SU-DHL-6 (cell line): ENCODE measurements at regions not wholly inside any gene's neighbourhood (a gene's known extent, or its start where the extent isn't known, plus 50 kb on each side); places are given as distances from the start of the nearest gene placed in this dataset.
"Not testable (repeated sequence)": the region's sequence is repeated elsewhere in the genome, so short reads cannot be mapped to it uniquely, and the experiment has no call there.

Experiments
- H2AFZ ChIP-seq: fragments of 200-600 bp; sonication (generic); 2 replicates; pipeline ENCODE4 v1.6.1; 2014; ENCODE audit warnings: low read depth, mild to moderate bottlenecking, moderate library complexity, mixed read lengths, antibody characterized with exemption, low read length; ENCODE audit not compliant: severe bottlenecking
- H3F3A ChIP-seq: fragments of 200-600 bp; shearing (Covaris generic); 2 replicates; pipeline ENCODE4 v1.6.0; 2016; ENCODE audit warnings: antibody characterized with exemption, mild to moderate bottlenecking; ENCODE audit not compliant: insufficient read depth
- H3K27ac ChIP-seq: fragments of 200-600 bp; sonication (generic); 2 replicates; pipeline ENCODE4 v1.5.1; 2016; ENCODE audit warnings: low read depth, mild to moderate bottlenecking, low read length, moderate library complexity, mixed read lengths
- H3K27me3 ChIP-seq: fragments of 200-600 bp; sonication (generic), shearing (Covaris generic); 2 replicates; pipeline ENCODE4 v1.6.0; 2014; ENCODE audit warnings: mild to moderate bottlenecking, low read length
- H3K36me3 ChIP-seq: fragments of 200-600 bp; sonication (generic); 2 replicates; pipeline ENCODE4 v1.6.1; 2014; ENCODE audit warnings: mild to moderate bottlenecking, low read length, mixed read lengths
- H3K4me2 ChIP-seq: fragments of 300-600, 200-600 bp; shearing (Covaris generic), sonication (generic); 2 replicates; pipeline ENCODE4 v1.6.0; 2014; ENCODE audit warnings: low read length, low read depth, mild to moderate bottlenecking; ENCODE audit not compliant: poor library complexity, severe bottlenecking
- H3K4me3 ChIP-seq: fragments of 200-600 bp; sonication (generic); 2 replicates; pipeline ENCODE4 v1.5.1; 2014; ENCODE audit warnings: antibody characterized with exemption, low read length, mild to moderate bottlenecking, mixed read lengths; ENCODE audit not compliant: insufficient read depth, poor library complexity, severe bottlenecking
- H3K79me2 ChIP-seq: fragments of 200-600 bp; sonication (generic); 2 replicates; pipeline ENCODE4 v1.6.1; 2014; ENCODE audit warnings: mild to moderate bottlenecking, low read length, moderate library complexity; ENCODE audit not compliant: insufficient read depth
- H3K9ac ChIP-seq: fragments of 200-600 bp; sonication (generic); 2 replicates; pipeline ENCODE4 v1.7.0; 2014; ENCODE audit warnings: mild to moderate bottlenecking, low read length
- H3K9me2 ChIP-seq: fragments of 200-600 bp; sonication (generic); replicated peaks from 2 replicates; pipeline ENCODE4 v1.6.1; 2014; ENCODE audit warnings: low read length; ENCODE audit not compliant: insufficient read depth
- H3K9me3 ChIP-seq: fragments of 200-600 bp; sonication (generic); 2 replicates; pipeline ENCODE4 v1.6.1; 2014; ENCODE audit warnings: low read length, mixed read lengths; ENCODE audit not compliant: insufficient read depth
- H4K20me1 ChIP-seq: fragments of 200-600 bp; sonication (generic); 2 replicates; pipeline ENCODE4 v1.6.1; 2014; ENCODE audit warnings: low read depth, mild to moderate bottlenecking, antibody characterized with exemption, low read length, moderate library complexity, mixed read lengths
- CTCF ChIP-seq: fragments of 200-600 bp; sonication (generic); IDR thresholded peaks from one replicate; pipeline ENCODE4 v1.5.1; 2017; ENCODE audit warnings: antibody characterized with exemption, mild to moderate bottlenecking, low read length, moderate library complexity; ENCODE audit not compliant: insufficient read depth, poor library complexity, severe bottlenecking
- EZH2phosphoT487 ChIP-seq: fragments of 200-600 bp; sonication (generic), shearing (Covaris generic); conservative IDR thresholded peaks from 2 replicates; pipeline ENCODE4 v1.6.1; 2018; ENCODE audit warnings: mild to moderate bottlenecking, antibody characterized with exemption, low read length, moderate library complexity, mixed read lengths

- H3K4me2 ChIP-seq: no peak overlapping the region
- no peak overlapping the region for H3K4me3 ChIP-seq
- H3K9me2 ChIP-seq: no peaks in the 10 kb centered on the region
- no peak overlapping the region for H2AFZ ChIP-seq
- H3K9me3 ChIP-seq: no peaks in the 10 kb centered on the region
- H3K27me3 ChIP-seq: no peaks in the 10 kb centered on the region
- H3K79me2 ChIP-seq: no peaks in the 10 kb centered on the region
- TF ChIP-seq CTCF (no peak), EZH2phosphoT487 (no peak)
- H3K9ac ChIP-seq: no peak overlapping the region
- H3K27ac ChIP-seq: no peak overlapping the region
- no peaks in the 10 kb centered on the region for H4K20me1 ChIP-seq
- H3K36me3 ChIP-seq: no peaks in the 10 kb centered on the region
- no peaks in the 10 kb centered on the region for H3F3A ChIP-seq
These were observed 967.9 kb upstream of the INTU start for GRCh38 chr4:126664839-126665238.

DNA sequence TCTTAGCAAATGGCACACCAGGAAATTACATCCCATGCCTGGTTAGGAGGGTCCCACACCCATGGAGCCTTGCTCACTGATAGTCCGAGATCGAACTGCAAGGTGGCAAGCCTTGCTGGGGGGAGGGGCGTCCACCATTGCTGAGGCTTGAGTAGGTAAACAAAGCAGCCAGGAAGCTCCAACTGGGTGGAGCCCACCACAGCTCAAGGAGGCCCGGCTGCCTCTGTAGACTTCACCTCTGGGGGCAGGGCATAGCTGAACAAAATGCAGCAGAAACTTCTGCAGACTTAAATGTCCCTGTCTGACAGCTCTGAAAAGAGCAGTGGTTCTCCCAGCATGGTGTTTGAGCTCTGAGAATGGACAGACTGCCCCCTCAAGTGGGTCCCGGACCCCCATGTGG is 962.7 kb upstream of the INTU start:
- H3K9me3 ChIP-seq, H3K9me2 ChIP-seq, H3K79me2 ChIP-seq, H3K27me3 ChIP-seq, H3K4me2 ChIP-seq, H2AFZ ChIP-seq, H3F3A ChIP-seq, H4K20me1 ChIP-seq, H3K9ac ChIP-seq, H3K27ac ChIP-seq, H3K36me3 ChIP-seq, H3K4me3 ChIP-seq: not testable (repeated sequence)

GRCh38 chr4:126678618-126679017 is 954.1 kb upstream of the INTU start:
- Histone ChIP-seq H3K79me2 (no peaks in the 10 kb centered on the region), H3K27ac (no peak overlapping the region), H3K9ac (no peak overlapping the region), H3K4me2 (no peak overlapping the region), H3K36me3 (no peaks in the 10 kb centered on the region), H3K9me3 (no peaks in the 10 kb centered on the region), H3K27me3 (no peaks in the 10 kb centered on the region), H3K4me3 (no peak overlapping the region), H3F3A (no peaks in the 10 kb centered on the region), H3K9me2 (no peaks in the 10 kb centered on the region), H4K20me1 (no peaks in the 10 kb centered on the region), H2AFZ (no peak overlapping the region)
- TF ChIP-seq EZH2phosphoT487 (no peak), CTCF (no peak)

GRCh38 chr4:126679303-126679702 is 953.5 kb upstream of the INTU start:
- Histone ChIP-seq H3K4me2 (no peak overlapping the region), H3K36me3 (no peaks in the 10 kb centered on the region), H3K4me3 (no peak overlapping the region), H3K9me3 (no peaks in the 10 kb centered on the region), H3K27ac (no peak overlapping the region), H3K9me2 (no peaks in the 10 kb centered on the region), H3K79me2 (no peaks in the 10 kb centered on the region), H3F3A (no peaks in the 10 kb centered on the region), H2AFZ (no peak overlapping the region), H3K27me3 (no peaks in the 10 kb centered on the region), H4K20me1 (no peaks in the 10 kb centered on the region), H3K9ac (no peak overlapping the region)
- TF ChIP-seq CTCF (no peak), EZH2phosphoT487 (no peak)
